GM12872 (cell line): ENCODE measurements at regions not wholly inside any gene's neighbourhood (a gene's known extent, or its start where the extent isn't known, plus 50 kb on each side); places are given as distances from the start of the nearest gene placed in this dataset.

Source experiments
- TF ChIP-seq, protein P1 (sequence below): IDR thresholded peaks from 3 replicates; pipeline ENCODE4 v1.5.1; 2011; ENCODE audit warnings: low read depth, mild to moderate bottlenecking, low read length, moderate library complexity; ENCODE audit not compliant: insufficient read depth

DNA sequence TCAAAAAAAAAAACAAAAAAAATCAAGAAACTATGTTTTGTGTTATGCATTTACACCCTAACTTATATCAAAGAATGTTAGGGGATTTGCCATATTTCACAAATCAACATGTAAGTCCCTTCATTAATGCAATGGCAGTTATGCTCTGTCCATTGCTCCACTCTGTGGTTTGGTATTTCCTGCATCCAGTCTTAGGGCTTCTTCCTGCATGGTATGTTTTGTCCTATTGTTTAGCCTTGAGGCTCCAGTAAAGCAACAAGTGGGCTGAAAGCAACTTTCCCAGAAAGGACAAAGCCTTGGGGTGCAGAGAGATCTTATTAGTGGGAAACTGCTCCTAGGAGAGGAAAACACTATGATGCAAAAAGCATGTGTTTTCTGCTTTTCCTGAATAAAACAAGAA, 474.1 kb downstream of the IRS1 start:
- TF ChIP-seq, protein P1, sequence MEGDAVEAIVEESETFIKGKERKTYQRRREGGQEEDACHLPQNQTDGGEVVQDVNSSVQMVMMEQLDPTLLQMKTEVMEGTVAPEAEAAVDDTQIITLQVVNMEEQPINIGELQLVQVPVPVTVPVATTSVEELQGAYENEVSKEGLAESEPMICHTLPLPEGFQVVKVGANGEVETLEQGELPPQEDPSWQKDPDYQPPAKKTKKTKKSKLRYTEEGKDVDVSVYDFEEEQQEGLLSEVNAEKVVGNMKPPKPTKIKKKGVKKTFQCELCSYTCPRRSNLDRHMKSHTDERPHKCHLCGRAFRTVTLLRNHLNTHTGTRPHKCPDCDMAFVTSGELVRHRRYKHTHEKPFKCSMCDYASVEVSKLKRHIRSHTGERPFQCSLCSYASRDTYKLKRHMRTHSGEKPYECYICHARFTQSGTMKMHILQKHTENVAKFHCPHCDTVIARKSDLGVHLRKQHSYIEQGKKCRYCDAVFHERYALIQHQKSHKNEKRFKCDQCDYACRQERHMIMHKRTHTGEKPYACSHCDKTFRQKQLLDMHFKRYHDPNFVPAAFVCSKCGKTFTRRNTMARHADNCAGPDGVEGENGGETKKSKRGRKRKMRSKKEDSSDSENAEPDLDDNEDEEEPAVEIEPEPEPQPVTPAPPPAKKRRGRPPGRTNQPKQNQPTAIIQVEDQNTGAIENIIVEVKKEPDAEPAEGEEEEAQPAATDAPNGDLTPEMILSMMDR = no peak

DNA sequence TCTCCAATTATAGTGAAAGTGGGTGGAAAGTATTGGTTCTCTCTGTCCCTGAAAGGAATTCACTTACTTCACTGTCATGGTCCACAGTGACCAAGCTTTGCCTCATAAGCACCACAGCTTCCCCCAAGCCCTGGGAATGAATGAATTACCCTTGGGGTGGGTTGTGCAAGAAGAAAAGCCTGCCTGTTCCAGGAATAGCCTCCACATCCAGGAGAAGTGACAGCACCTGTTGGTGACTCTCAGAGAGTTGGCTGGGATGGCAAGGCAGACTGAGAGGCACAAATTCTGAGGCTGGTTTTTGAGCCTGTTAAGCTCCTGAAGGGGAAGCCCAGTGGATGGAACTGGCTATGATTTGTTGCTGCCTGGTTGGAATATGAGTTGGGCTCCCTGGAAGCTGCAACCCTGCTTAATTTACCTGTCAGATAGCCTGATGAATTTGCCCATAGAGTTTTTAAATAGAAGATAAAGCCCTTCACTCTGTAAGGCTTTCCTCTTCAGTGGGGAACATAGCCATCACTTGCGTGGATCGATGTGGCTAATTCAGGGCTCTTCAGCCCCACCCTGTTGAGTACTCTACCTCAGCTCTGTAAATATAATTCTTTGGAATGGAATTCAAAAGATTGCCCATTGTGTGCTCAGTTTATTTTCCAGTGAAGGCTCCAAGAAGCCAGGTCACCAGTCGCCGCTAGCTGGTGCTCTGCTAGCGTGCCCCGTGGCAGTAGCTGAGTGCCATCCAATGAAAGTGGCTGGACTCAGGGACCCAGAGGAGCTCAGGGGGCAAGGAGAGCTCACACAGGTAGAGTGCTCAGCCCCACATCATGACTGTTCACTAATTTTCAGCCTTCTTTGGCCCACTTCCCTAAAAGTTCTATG, 479.3 kb downstream of the IRS1 start:
- TF ChIP-seq, protein P1 = no peak

DNA sequence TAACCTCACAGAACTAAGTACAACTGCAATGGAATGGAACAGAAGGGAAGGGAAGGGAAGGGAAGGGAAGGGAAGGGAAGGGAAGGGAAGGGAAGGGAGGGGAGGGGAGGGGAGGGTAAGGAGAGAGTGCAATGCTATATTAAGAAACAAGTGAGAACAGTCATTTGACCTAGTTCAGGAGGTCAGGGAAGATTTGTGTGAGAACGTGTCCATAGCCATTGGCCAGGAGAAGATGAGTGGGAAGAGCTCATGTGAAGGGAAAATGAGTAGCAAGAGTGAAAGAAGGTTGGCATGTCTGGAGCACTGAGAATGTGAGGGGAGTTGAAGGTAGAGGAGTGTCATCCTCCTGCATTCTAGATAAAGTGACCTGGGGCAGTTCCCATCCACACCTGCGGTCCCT, 481.6 kb downstream of the IRS1 start:
- TF ChIP-seq, protein P1 = no peak

DNA sequence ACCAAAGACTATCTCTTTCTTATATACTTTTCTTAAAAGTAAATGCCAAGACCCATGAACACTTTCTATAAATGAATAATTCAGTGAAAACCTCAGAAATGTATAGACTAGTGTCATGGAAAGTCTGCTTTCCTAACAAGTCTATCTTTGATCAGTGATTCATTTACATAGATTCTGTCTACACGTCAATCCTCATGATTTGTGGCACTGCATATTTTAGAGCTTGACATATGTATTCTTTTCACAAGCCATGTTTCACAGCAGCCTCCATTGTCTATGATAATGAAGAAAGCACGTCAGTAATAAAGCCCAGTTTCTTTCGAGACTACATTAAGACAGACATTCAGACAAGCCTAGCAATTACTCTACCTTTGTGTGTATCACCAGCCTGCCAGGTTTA, 486.6 kb downstream of the IRS1 start:
- TF ChIP-seq, protein P1 = no peak

DNA sequence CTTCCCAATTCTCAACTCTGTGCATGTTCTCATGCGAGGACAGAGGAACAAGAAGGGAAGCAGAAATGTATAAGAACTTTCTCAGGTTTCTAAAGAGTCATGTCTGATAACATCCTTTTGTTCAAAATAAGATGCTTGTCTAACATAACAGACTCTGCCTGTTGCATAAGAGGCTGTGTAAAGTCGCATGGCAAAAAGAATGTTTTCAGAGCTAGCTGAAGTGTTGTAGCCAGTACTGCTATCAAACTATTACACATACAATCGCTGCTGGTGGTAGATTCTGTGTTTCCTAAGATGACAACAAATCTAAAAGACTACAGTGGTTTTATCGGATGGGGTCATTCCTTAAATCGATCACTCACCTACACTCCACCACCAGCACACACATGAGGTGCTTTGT, 487.5 kb downstream of the IRS1 start:
- TF ChIP-seq, protein P1 = no peak

DNA sequence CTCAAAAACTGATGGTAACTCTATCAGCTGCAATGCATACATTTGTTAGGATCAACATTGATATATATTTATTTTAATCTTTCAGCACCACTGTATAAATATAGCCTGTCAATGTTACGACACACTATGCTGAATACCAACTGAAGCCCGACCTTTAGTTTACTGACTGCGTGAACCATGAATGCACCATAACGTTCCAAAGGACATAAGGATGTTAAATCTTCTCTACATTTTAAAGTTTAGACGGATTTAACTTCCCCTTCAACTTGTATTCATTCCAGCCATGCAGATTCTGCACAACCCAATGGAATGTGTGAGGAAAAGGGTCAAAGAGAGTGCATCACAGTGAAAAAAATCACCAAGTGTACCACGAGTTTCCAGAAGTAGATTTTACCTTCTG, 489.5 kb downstream of the IRS1 start:
- TF ChIP-seq, protein P1 = no peak

DNA sequence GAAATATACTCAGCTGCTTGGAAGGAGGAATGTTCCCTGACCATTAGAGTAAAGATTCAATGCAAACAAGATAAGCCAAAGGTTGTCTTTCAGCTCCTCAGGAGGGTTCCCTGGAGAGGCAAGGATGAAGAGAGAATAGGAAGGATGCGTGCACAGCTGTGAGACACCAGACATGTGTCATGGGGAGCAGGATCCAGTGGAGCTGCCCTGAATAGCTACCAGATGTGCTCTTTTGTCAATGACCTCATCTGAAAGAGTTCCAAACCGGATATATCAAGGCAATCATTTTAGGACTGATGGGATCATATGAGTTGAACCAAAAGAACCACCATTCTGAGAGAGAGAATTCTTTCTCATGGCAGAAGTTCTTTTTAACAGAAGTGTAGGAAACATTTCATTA, 490.6 kb downstream of the IRS1 start:
- TF ChIP-seq, protein P1 = no peak

DNA sequence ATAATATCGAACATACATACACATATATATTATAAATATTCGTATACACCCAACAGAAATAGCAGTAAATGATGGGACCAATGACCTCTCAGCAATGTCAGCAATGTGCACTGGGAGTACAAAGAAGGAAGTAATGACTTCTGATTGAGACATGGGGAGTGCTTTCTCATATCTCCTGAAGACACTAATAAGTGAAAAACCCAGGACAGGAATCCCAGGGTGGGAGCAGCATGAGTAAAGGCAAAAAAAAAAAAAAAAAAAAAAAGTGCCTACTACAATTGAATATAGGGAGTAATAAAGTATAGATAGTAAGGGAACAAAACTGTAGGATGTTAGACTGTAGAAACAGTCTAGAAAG, 491.3 kb downstream of the IRS1 start:
- TF ChIP-seq, protein P1 = no peak
